B cell (primary cell): ENCODE measurements at regions not wholly inside any gene's neighbourhood (a gene's known extent, or its start where the extent isn't known, plus 50 kb on each side); places are given as distances from the start of the nearest gene placed in this dataset.

Experiments
- ATAC-seq: fragments of 200-7000 bp; cut with Tn5 transposase; one replicate; pipeline ENCODE4 v1.10.0; 2021; ENCODE audit warnings: low read depth, mild to moderate bottlenecking, moderate number of reproducible peaks, moderate library complexity
- CTCF ChIA-PET: fragments of 350-600 bp; sonication (Branson Sonifier 250); formaldehyde crosslinking; loops from one replicate; lab custom pipeline; 2021; ENCODE audit warnings: antibody characterized with exemption, inconsistent platforms; lab: Charles Lee
- POLR2A ChIA-PET: fragments of 350-600 bp; sonication (Branson Sonifier 250); formaldehyde crosslinking; loops from one replicate; lab custom pipeline; 2021; ENCODE audit warnings: antibody characterized with exemption; lab: Charles Lee
- DNase-seq: peaks from one replicate; pipeline ENCODE4 v3.0.0; 2013
- H2AFZ ChIP-seq: 2 replicates; pipeline ENCODE4 v1.6.1; 2012; ENCODE audit warnings: mild to moderate bottlenecking, low read depth, low read length; ENCODE audit not compliant: insufficient read depth, poor library complexity, severe bottlenecking
- H3K27ac ChIP-seq, 2 donors: 1 replicate in 1 of 2; 2 replicates in 1 of 2; pipeline ENCODE4 v1.5.1; 2012 to 2013; ENCODE audit warnings: low read length in 2 of 2, mild to moderate bottlenecking in 2 of 2, moderate library complexity in 1 of 2
- H3K27me3 ChIP-seq, 4 experiments: fragments of 200-600 bp in 1 of 4; sonication (generic) in 1 of 4; replicated peaks in 1 of 4; 1 replicate in 2 of 4; 2 replicates in 2 of 4; pipeline versions ENCODE4 v1.6.1 to v1.7.0; 2013 to 2016; ENCODE audit warnings: low read length in 3 of 4, mild to moderate bottlenecking in 2 of 4, mixed read lengths in 1 of 4, moderate library complexity in 1 of 4; ENCODE audit not compliant: insufficient read depth in 4 of 4, control insufficient read depth in 3 of 4; ENCODE audit errors: control extremely low read depth in 1 of 4
- H3K36me3 ChIP-seq, 2 experiments: replicated peaks in 1 of 2; 1 replicate in 1 of 2; 2 replicates in 1 of 2; pipeline versions ENCODE4 v1.6.1 to v1.7.1; 2013; ENCODE audit warnings: low read length in 1 of 2; ENCODE audit not compliant: insufficient read depth in 2 of 2, control insufficient read depth in 1 of 2; ENCODE audit errors: control extremely low read depth in 1 of 2, extremely low read depth in 1 of 2
- H3K4me1 ChIP-seq, 2 donors: fragments of 200-600 bp in 1 of 2; sonication (generic) in 1 of 2; 1 replicate in 1 of 2; 2 replicates in 1 of 2; pipeline versions ENCODE4 v1.5.1 to v1.6.1; 2013 to 2017; ENCODE audit warnings: low read length in 2 of 2; ENCODE audit not compliant: control insufficient read depth in 2 of 2, insufficient read depth in 2 of 2
- H3K4me2 ChIP-seq: replicated peaks from 2 replicates; pipeline ENCODE3; 2012; ENCODE audit warnings: mild to moderate bottlenecking, low read depth, low read length; ENCODE audit not compliant: poor library complexity, severe bottlenecking
- H3K4me3 ChIP-seq, 5 experiments: fragments of 200-600 bp in 1 of 5; sonication (generic) in 1 of 5; 1 replicate in 3 of 5; 2 replicates in 2 of 5; pipeline versions ENCODE4 v1.5.1 to v1.7.0; 2011 to 2016; ENCODE audit warnings: low read length in 4 of 5, mild to moderate bottlenecking in 4 of 5, low read depth in 2 of 5, control low read depth in 1 of 5, moderate library complexity in 1 of 5; ENCODE audit not compliant: insufficient read depth in 1 of 5; ENCODE audit errors: control extremely low read depth in 1 of 5, extremely low read depth in 1 of 5
- H3K79me2 ChIP-seq: fragments of 200-600 bp; sonication (generic); one replicate; pipeline ENCODE4 v1.6.0; 2016; ENCODE audit warnings: low read length; ENCODE audit not compliant: control insufficient read depth, insufficient read depth
- H3K9ac ChIP-seq: fragments of 200-600 bp; sonication (generic); 2 replicates; pipeline ENCODE4 v1.6.1; 2017; ENCODE audit warnings: mild to moderate bottlenecking, low read length, moderate library complexity
- H3K9me3 ChIP-seq, 3 donors: one replicate each; pipeline versions ENCODE4 v1.6.1 to v1.7.1; 2013; ENCODE audit warnings: low read length in 2 of 3; ENCODE audit not compliant: control insufficient read depth in 2 of 3, insufficient read depth in 1 of 3; ENCODE audit errors: control extremely low read depth in 1 of 3
- H4K20me1 ChIP-seq: 2 replicates; pipeline ENCODE4 v1.6.0; 2012; ENCODE audit warnings: mild to moderate bottlenecking, low read length; ENCODE audit not compliant: insufficient read depth, control insufficient read depth, poor library complexity, severe bottlenecking
- H3K27ac Mint-ChIP-seq: one replicate; pipeline ENCODE4 v1.8.0; 2021; ENCODE audit warnings: mixed read lengths
- H3K27me3 Mint-ChIP-seq: one replicate; pipeline ENCODE4 v1.8.0; 2021; ENCODE audit warnings: mixed read lengths
- H3K4me1 Mint-ChIP-seq: one replicate; pipeline ENCODE4 v1.8.0; 2021; ENCODE audit warnings: mixed read lengths
- H3K4me3 Mint-ChIP-seq: one replicate; pipeline ENCODE4 v1.8.0; 2021; ENCODE audit warnings: mixed read lengths
- H3K9me3 Mint-ChIP-seq: one replicate; pipeline ENCODE4 v1.8.0; 2022; ENCODE audit warnings: mixed read lengths; ENCODE audit not compliant: insufficient read depth
- EZH2 ChIP-seq: IDR thresholded peaks from 2 replicates; pipeline ENCODE4 v1.6.1; 2012; ENCODE audit warnings: borderline replicate concordance, low read depth, mild to moderate bottlenecking, moderate library complexity, low read length; ENCODE audit not compliant: insufficient read depth, poor library complexity, severe bottlenecking
- WGBS: methylation state at CpG from one replicate; pipeline ENCODE4 v1.1.5; 2013; ENCODE audit warnings: missing lambda C conversion rate; ENCODE audit not compliant: insufficient coverage; 5-methylcytosine and 5-hydroxymethylcytosine counted together
- intact Hi-C: fragments of 100-400 bp; cut with micrococcal nuclease; formaldehyde crosslinking; loops from one replicate; pipeline ENCODE4 v1.10.0; 2022
- TF ChIP-seq, protein P1 (sequence below): fragments of 200-600 bp; IDR thresholded peaks from one replicate; pipeline ENCODE4 v1.8.0; 2022; ENCODE audit warnings: antibody characterized with exemption, mild to moderate bottlenecking

DNA sequence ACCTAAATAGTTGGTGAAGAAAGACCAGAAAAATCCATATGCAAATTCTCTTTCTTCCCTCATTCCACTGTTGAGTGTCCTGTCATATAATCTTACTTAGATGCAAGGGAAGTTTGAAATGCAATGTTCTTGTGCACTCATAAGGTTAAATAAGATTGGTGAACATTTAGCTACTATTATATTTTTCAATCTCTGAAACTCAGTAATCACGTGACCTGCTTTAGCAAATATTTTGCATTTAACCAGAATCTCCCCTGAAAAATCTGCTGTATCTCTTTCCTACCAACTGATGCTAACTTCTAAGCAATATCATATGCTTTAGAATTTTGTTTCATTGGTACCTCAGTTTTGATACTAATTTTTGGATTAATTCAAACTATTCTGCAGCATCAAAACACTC lies 533.2 kb downstream of the RIT2 start:
- Histone ChIP-seq H3K9ac (no peak overlapping the region), H3K79me2 (no peaks in the 10 kb centered on the region), H3K4me3 (no peak overlapping the region), H3K27me3 (no peaks in the 10 kb centered on the region), H4K20me1 (no peaks in the 10 kb centered on the region), H3K36me3 (no peaks in the 10 kb centered on the region), H3K9me3 (peaks cover 0 to 2% (median 0%) of the 10 kb centered on the region in 3 donors), H2AFZ (no peak overlapping the region), H3K4me2 (no peak overlapping the region), H3K27ac (no peak overlapping the region), H3K4me1 (no peaks in the 10 kb centered on the region)
- H3K27ac Mint-ChIP-seq, result no peak overlapping the region
- no peaks in the 10 kb centered on the region for H3K27me3 Mint-ChIP-seq
- ATAC-seq (no peak), DNase-seq (no peak)
- intact Hi-C loops, result no loop called here
- no peaks in the 10 kb centered on the region for H3K4me1 Mint-ChIP-seq
- no CpG with 5 or more reads among the region's 1 CpG for WGBS
- no peaks in the 10 kb centered on the region for H3K9me3 Mint-ChIP-seq
- CTCF ChIA-PET, result no interaction called here
- TF ChIP-seq EZH2, result no peak
- no peak overlapping the region for H3K4me3 Mint-ChIP-seq
- POLR2A ChIA-PET, result no interaction called here

DNA sequence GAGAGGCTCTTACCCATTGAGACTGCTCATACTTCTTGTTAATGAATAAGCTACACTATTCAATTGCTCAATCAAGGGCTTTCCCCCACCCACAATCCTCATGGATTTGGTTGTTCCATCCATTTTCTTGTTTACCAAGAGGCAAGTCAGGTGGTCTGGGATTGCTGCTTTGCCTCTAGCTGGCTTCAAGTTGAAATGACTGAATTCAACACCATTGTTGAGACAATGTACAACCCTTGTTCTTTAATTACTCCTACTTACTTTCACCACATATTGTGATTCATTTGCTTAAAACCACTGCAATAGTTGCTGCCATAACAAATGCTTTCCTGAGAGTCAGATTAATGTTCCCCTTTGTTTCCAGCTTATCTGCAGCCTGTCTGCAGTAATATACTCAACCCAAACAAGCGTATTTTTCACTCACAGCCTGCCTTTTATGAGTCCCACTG lies 532.2 kb downstream of the RIT2 start:
- ATAC-seq (no peak), DNase-seq (no peak)
- CTCF ChIA-PET, result no interaction called here
- H3K27ac ChIP-seq, result no peak overlapping the region
- intact Hi-C loops, result no loop called here
- no peak for TF ChIP-seq EZH2
- TF ChIP-seq, protein P1, sequence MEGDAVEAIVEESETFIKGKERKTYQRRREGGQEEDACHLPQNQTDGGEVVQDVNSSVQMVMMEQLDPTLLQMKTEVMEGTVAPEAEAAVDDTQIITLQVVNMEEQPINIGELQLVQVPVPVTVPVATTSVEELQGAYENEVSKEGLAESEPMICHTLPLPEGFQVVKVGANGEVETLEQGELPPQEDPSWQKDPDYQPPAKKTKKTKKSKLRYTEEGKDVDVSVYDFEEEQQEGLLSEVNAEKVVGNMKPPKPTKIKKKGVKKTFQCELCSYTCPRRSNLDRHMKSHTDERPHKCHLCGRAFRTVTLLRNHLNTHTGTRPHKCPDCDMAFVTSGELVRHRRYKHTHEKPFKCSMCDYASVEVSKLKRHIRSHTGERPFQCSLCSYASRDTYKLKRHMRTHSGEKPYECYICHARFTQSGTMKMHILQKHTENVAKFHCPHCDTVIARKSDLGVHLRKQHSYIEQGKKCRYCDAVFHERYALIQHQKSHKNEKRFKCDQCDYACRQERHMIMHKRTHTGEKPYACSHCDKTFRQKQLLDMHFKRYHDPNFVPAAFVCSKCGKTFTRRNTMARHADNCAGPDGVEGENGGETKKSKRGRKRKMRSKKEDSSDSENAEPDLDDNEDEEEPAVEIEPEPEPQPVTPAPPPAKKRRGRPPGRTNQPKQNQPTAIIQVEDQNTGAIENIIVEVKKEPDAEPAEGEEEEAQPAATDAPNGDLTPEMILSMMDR, result no peak
- H3K9me3 Mint-ChIP-seq, result no peaks in the 10 kb centered on the region
- 11% methylated on average over 1 of the region's 1 CpG for WGBS
- no peak overlapping the region for H3K4me3 Mint-ChIP-seq
- no peak overlapping the region for H3K4me3 ChIP-seq
- no peaks in the 10 kb centered on the region for H4K20me1 ChIP-seq
- H3K4me2 ChIP-seq, result no peak overlapping the region
- no peaks in the 10 kb centered on the region for H3K4me1 ChIP-seq
- POLR2A ChIA-PET, result no interaction called here
- H3K27me3 ChIP-seq, result no peaks in the 10 kb centered on the region
- no peak overlapping the region for H3K27ac Mint-ChIP-seq
- H3K4me1 Mint-ChIP-seq, result no peaks in the 10 kb centered on the region
- H3K79me2 ChIP-seq, result no peaks in the 10 kb centered on the region
- no peak overlapping the region for H2AFZ ChIP-seq
- peaks cover 0 to 2% (median 0%) of the 10 kb centered on the region in 3 donors for H3K9me3 ChIP-seq
- no peaks in the 10 kb centered on the region for H3K36me3 ChIP-seq
- no peaks in the 10 kb centered on the region for H3K27me3 Mint-ChIP-seq
- no peak overlapping the region for H3K9ac ChIP-seq
